H9 (cell line): ENCODE measurements at regions not wholly inside any gene's neighbourhood (a gene's known extent, or its start where the extent isn't known, plus 50 kb on each side); places are given as distances from the start of the nearest gene placed in this dataset.

Experiments used
- DNase-seq: peaks from one replicate; pipeline ENCODE4 v3.0.0-alpha.2; 2017
- H2AFZ ChIP-seq: one replicate; pipeline ENCODE4 v1.6.1; 2013; ENCODE audit warnings: mild to moderate bottlenecking, low read length, control low read depth, moderate library complexity
- H2AK5ac ChIP-seq: 2 replicates; pipeline ENCODE4 v1.6.1; 2013; ENCODE audit warnings: low read length, control low read depth, mixed read lengths; ENCODE audit not compliant: insufficient read length
- H2BK120ac ChIP-seq: one replicate; pipeline ENCODE4 v1.6.1; 2013; ENCODE audit warnings: low read depth, mild to moderate bottlenecking, low read length, control low read depth, inconsistent platforms; ENCODE audit not compliant: poor library complexity, severe bottlenecking
- H2BK12ac ChIP-seq: 2 replicates; pipeline ENCODE4 v1.6.1; 2013; ENCODE audit warnings: low read length, control low read depth, mixed read lengths, low read depth; ENCODE audit not compliant: insufficient read length
- H2BK15ac ChIP-seq: 2 replicates; pipeline ENCODE4 v1.6.1; 2013; ENCODE audit warnings: low read depth, low read length, control low read depth
- H2BK20ac ChIP-seq: one replicate; pipeline ENCODE4 v1.6.1; 2013; ENCODE audit warnings: low read depth, mild to moderate bottlenecking, low read length, control low read depth, inconsistent platforms; ENCODE audit not compliant: poor library complexity, severe bottlenecking
- H2BK5ac ChIP-seq: 2 replicates; pipeline ENCODE4 v1.6.1; 2013; ENCODE audit warnings: low read length, control low read depth, mixed read lengths; ENCODE audit not compliant: insufficient read length
- H3K14ac ChIP-seq: 2 replicates; pipeline ENCODE4 v1.6.1; 2013; ENCODE audit warnings: low read length, control low read depth; ENCODE audit not compliant: insufficient read depth
- H3K18ac ChIP-seq: 2 replicates; pipeline ENCODE4 v1.6.1; 2013; ENCODE audit warnings: low read depth, mild to moderate bottlenecking, mixed read lengths, low read length, control low read depth; ENCODE audit not compliant: insufficient read length
- H3K23ac ChIP-seq: 2 replicates; pipeline ENCODE4 v1.6.1; 2013; ENCODE audit warnings: low read length, control low read depth, mixed read lengths, low read depth; ENCODE audit not compliant: insufficient read length
- H3K23me2 ChIP-seq: 2 replicates; pipeline ENCODE4 v1.6.1; 2013; ENCODE audit warnings: low read depth, mild to moderate bottlenecking, mixed read lengths, low read length, control low read depth; ENCODE audit not compliant: insufficient read length, poor library complexity, severe bottlenecking
- H3K27ac ChIP-seq: 2 replicates; pipeline ENCODE4 v1.5.1; 2013; ENCODE audit warnings: low read length, control low read depth, mixed read lengths, low read depth; ENCODE audit not compliant: insufficient read length
- H3K27me3 ChIP-seq: 2 replicates; pipeline ENCODE4 v1.6.1; 2013; ENCODE audit warnings: low read length, control low read depth, inconsistent platforms; ENCODE audit not compliant: insufficient read depth
- H3K4ac ChIP-seq: 2 replicates; pipeline ENCODE4 v1.6.1; 2013; ENCODE audit warnings: low read depth, mild to moderate bottlenecking, control low read depth, inconsistent platforms, low read length, moderate library complexity
- H3K4me1 ChIP-seq: 2 replicates; pipeline ENCODE4 v1.6.1; 2013; ENCODE audit warnings: low read length, control low read depth, inconsistent platforms; ENCODE audit not compliant: insufficient read depth
- H3K4me2 ChIP-seq: 2 replicates; pipeline ENCODE4 v1.6.1; 2013; ENCODE audit warnings: low read length, control low read depth, mixed read lengths; ENCODE audit not compliant: insufficient read length, insufficient read depth
- H3K56ac ChIP-seq: 2 replicates; pipeline ENCODE4 v1.6.1; 2013; ENCODE audit warnings: low read depth, mild to moderate bottlenecking, mixed read lengths, low read length, control low read depth; ENCODE audit not compliant: insufficient read length
- H3K79me1 ChIP-seq: 2 replicates; pipeline ENCODE4 v1.6.1; 2013; ENCODE audit warnings: low read depth, mild to moderate bottlenecking, moderate library complexity, low read length, control low read depth, inconsistent platforms; ENCODE audit not compliant: insufficient read depth, poor library complexity, severe bottlenecking
- H3K79me2 ChIP-seq: 2 replicates; pipeline ENCODE4 v1.6.1; 2013; ENCODE audit warnings: low read length, control low read depth, inconsistent platforms; ENCODE audit not compliant: insufficient read depth
- H3K9ac ChIP-seq: 2 replicates; pipeline ENCODE4 v1.6.1; 2013; ENCODE audit warnings: low read length, control low read depth, mixed read lengths; ENCODE audit not compliant: insufficient read length; ENCODE audit errors: extremely low read depth
- H3K9me3 ChIP-seq: one replicate; pipeline ENCODE4 v1.6.1; 2013; ENCODE audit warnings: low read depth, low read length, inconsistent platforms; ENCODE audit not compliant: control insufficient read depth
- H3T11ph ChIP-seq: one replicate; pipeline ENCODE4 v1.6.1; 2013; ENCODE audit warnings: mild to moderate bottlenecking, low read length, control low read depth, inconsistent platforms
- H4K20me1 ChIP-seq: one replicate; pipeline ENCODE4 v1.6.1; 2013; ENCODE audit not compliant: control insufficient read depth, insufficient read length, insufficient read depth
- H4K5ac ChIP-seq: 2 replicates; pipeline ENCODE4 v1.6.1; 2013; ENCODE audit warnings: low read depth, mild to moderate bottlenecking, mixed read lengths, low read length, control low read depth; ENCODE audit not compliant: insufficient read length
- H4K8ac ChIP-seq: replicated peaks from 2 replicates; pipeline ENCODE4 v1.6.1; 2013; ENCODE audit warnings: low read length, control low read depth, mixed read lengths, low read depth; ENCODE audit not compliant: insufficient read length
- H4K91ac ChIP-seq: 2 replicates; pipeline ENCODE4 v1.6.1; 2013; ENCODE audit warnings: low read depth, mild to moderate bottlenecking, moderate library complexity, mixed read lengths, low read length, control low read depth; ENCODE audit not compliant: insufficient read length
- H3K27ac Mint-ChIP-seq, 3 experiments: 2 replicates in 2 of 3; 3 replicates in 1 of 3; pipeline ENCODE4 v1.8.0; 2020 to 2021; ENCODE audit warnings: mixed read lengths in 3 of 3, mild to moderate bottlenecking in 1 of 3, moderate library complexity in 1 of 3
- H3K27me3 Mint-ChIP-seq: 2 replicates; pipeline ENCODE4 v1.8.0; 2021; ENCODE audit warnings: low read depth, mild to moderate bottlenecking, moderate library complexity, mixed read lengths
- H3K36me3 Mint-ChIP-seq, 3 experiments: 2 replicates in 2 of 3; 3 replicates in 1 of 3; pipeline ENCODE4 v1.8.0; 2020 to 2021; ENCODE audit warnings: low read depth in 3 of 3, mixed read lengths in 3 of 3; ENCODE audit not compliant: insufficient read depth in 1 of 3
- H3K4me1 Mint-ChIP-seq, 2 experiments: 2 replicates each; pipeline ENCODE4 v1.8.0; 2020; ENCODE audit warnings: mixed read lengths in 2 of 2
- H3K4me3 Mint-ChIP-seq, 2 experiments: 2 replicates in 1 of 2; 3 replicates in 1 of 2; pipeline ENCODE4 v1.8.0; 2020 to 2021; ENCODE audit warnings: mild to moderate bottlenecking in 2 of 2, mixed read lengths in 2 of 2, moderate library complexity in 1 of 2
- H3K9me3 Mint-ChIP-seq, 2 experiments: 2 replicates in 1 of 2; 3 replicates in 1 of 2; pipeline ENCODE4 v1.8.0; 2020; ENCODE audit warnings: mild to moderate bottlenecking in 2 of 2, mixed read lengths in 2 of 2, moderate library complexity in 1 of 2
- WGBS: extraction: QIAGEN DNeasy Blood & Tissue Kit; methylation state at CpG from one replicate; pipeline ENCODE4 v1.1.7; 2013; ENCODE audit warnings: missing lambda C conversion rate, low lambda C conversion rate, mixed read lengths; ENCODE audit not compliant: insufficient read length; ENCODE audit errors: extremely low coverage; 5-methylcytosine and 5-hydroxymethylcytosine counted together
- TF ChIP-seq, protein P1 (sequence below): fragments of 200-600 bp; sonication (generic); conservative IDR thresholded peaks from 3 replicates; pipeline ENCODE4 v1.8.0; 2021; ENCODE audit warnings: antibody characterized with exemption, mild to moderate bottlenecking

GRCh38 chr5:125536582-125536981, 790.1 kb upstream of the ZNF608 start:
- peaks cover 13 to 32% (median 16%) of the 10 kb centered on the region in 3 experiments for H3K36me3 Mint-ChIP-seq

More at GRCh38 chr5:125536582-125536981, 790.1 kb upstream of the ZNF608 start:
- H3K9ac ChIP-seq: no peak overlapping the region
- H3K56ac ChIP-seq: no peak overlapping the region
- H3K23ac ChIP-seq: no peak overlapping the region
- Mint-ChIP-seq H3K27ac (no peak overlapping the region), H3K27me3 (no peaks in the 10 kb centered on the region), H3K4me3 (no peak overlapping the region), H3K9me3 (peaks cover 27 to 30% of the 10 kb centered on the region in 2 experiments), H3K4me1 (0 out of 4 replicates have a peak, but pooled peaks cover 0 to 4% of the 10 kb centered on the region in 2 experiments)
- no CpG with 5 or more reads among the region's 1 CpG for WGBS
- H3K27ac ChIP-seq: no peak overlapping the region
- H3T11ph ChIP-seq: no peak overlapping the region
- H4K20me1 ChIP-seq: no peaks in the 10 kb centered on the region
- H3K4ac ChIP-seq: no peak overlapping the region
- H2BK12ac ChIP-seq: no peak overlapping the region
- TF ChIP-seq, protein P1, sequence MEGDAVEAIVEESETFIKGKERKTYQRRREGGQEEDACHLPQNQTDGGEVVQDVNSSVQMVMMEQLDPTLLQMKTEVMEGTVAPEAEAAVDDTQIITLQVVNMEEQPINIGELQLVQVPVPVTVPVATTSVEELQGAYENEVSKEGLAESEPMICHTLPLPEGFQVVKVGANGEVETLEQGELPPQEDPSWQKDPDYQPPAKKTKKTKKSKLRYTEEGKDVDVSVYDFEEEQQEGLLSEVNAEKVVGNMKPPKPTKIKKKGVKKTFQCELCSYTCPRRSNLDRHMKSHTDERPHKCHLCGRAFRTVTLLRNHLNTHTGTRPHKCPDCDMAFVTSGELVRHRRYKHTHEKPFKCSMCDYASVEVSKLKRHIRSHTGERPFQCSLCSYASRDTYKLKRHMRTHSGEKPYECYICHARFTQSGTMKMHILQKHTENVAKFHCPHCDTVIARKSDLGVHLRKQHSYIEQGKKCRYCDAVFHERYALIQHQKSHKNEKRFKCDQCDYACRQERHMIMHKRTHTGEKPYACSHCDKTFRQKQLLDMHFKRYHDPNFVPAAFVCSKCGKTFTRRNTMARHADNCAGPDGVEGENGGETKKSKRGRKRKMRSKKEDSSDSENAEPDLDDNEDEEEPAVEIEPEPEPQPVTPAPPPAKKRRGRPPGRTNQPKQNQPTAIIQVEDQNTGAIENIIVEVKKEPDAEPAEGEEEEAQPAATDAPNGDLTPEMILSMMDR: no peak
- no peak overlapping the region for H2BK120ac ChIP-seq
- H3K23me2 ChIP-seq: no peaks in the 10 kb centered on the region
- no peak overlapping the region for H3K4me2 ChIP-seq
- H4K8ac ChIP-seq: no peak overlapping the region
- no peaks in the 10 kb centered on the region for H3K9me3 ChIP-seq
- H4K91ac ChIP-seq: no peak overlapping the region
- no peak overlapping the region for H4K5ac ChIP-seq
- H3K4me1 ChIP-seq: no peaks in the 10 kb centered on the region
- no peaks in the 10 kb centered on the region for H3K79me1 ChIP-seq
- H2BK15ac ChIP-seq: no peak overlapping the region
- H2AK5ac ChIP-seq: no peak overlapping the region
- no peaks in the 10 kb centered on the region for H3K79me2 ChIP-seq
- H2BK5ac ChIP-seq: no peak overlapping the region
- H3K14ac ChIP-seq: no peak overlapping the region
- no peak for DNase-seq
- H2BK20ac ChIP-seq: no peak overlapping the region
- no peak overlapping the region for H3K18ac ChIP-seq
- no peaks in the 10 kb centered on the region for H3K27me3 ChIP-seq
- no peak overlapping the region for H2AFZ ChIP-seq
